HL-60 (cell line): ENCODE measurements at regions not wholly inside any gene's neighbourhood (a gene's known extent, or its start where the extent isn't known, plus 50 kb on each side); places are given as distances from the start of the nearest gene placed in this dataset.

Source experiments
- GABPA ChIP-seq: IDR thresholded peaks from 2 replicates; pipeline ENCODE4 v1.6.1; 2012; ENCODE audit warnings: low read depth
- POLR2AphosphoS5 ChIP-seq: IDR thresholded peaks from 2 replicates; pipeline ENCODE4 v1.6.1; 2012; ENCODE audit warnings: low read depth
- SPI1 ChIP-seq: IDR thresholded peaks from 2 replicates; pipeline ENCODE4 v1.6.1; 2012; ENCODE audit warnings: low read depth, mild to moderate bottlenecking, borderline replicate concordance
- TF ChIP-seq, protein P1 (sequence below): IDR thresholded peaks from one replicate; pipeline ENCODE4 v1.5.1; 2011; ENCODE audit warnings: low read length, control low read depth, inconsistent platforms; ENCODE audit not compliant: insufficient read depth
- TF ChIP-seq, protein P2 (sequence below): IDR thresholded peaks from 2 replicates; pipeline ENCODE4 v1.6.1; 2012; ENCODE audit warnings: low read depth; ENCODE audit not compliant: insufficient replicate concordance

DNA sequence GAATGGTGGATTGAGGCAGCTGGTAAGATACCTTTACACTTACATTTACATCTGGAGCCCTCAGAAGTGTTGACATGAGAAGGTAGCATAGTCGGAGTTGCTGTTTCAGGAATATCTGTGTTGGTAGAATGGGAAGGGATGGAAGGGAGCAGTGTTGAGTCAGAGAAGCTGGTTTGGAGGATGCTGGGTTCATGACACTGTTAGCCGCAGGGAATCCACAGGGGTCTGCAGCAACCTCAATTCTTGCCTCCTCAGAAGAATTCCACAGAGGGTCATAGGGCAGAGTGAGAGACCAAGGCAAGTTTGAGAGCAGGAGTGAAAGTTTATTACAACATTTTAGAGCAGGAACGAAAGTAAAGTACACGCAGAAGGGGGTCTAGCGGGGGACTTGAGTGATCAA lies 536.8 kb downstream of the QKI start:
- TF ChIP-seq, protein P1, sequence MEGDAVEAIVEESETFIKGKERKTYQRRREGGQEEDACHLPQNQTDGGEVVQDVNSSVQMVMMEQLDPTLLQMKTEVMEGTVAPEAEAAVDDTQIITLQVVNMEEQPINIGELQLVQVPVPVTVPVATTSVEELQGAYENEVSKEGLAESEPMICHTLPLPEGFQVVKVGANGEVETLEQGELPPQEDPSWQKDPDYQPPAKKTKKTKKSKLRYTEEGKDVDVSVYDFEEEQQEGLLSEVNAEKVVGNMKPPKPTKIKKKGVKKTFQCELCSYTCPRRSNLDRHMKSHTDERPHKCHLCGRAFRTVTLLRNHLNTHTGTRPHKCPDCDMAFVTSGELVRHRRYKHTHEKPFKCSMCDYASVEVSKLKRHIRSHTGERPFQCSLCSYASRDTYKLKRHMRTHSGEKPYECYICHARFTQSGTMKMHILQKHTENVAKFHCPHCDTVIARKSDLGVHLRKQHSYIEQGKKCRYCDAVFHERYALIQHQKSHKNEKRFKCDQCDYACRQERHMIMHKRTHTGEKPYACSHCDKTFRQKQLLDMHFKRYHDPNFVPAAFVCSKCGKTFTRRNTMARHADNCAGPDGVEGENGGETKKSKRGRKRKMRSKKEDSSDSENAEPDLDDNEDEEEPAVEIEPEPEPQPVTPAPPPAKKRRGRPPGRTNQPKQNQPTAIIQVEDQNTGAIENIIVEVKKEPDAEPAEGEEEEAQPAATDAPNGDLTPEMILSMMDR: no peak
- TF ChIP-seq, protein P2, sequence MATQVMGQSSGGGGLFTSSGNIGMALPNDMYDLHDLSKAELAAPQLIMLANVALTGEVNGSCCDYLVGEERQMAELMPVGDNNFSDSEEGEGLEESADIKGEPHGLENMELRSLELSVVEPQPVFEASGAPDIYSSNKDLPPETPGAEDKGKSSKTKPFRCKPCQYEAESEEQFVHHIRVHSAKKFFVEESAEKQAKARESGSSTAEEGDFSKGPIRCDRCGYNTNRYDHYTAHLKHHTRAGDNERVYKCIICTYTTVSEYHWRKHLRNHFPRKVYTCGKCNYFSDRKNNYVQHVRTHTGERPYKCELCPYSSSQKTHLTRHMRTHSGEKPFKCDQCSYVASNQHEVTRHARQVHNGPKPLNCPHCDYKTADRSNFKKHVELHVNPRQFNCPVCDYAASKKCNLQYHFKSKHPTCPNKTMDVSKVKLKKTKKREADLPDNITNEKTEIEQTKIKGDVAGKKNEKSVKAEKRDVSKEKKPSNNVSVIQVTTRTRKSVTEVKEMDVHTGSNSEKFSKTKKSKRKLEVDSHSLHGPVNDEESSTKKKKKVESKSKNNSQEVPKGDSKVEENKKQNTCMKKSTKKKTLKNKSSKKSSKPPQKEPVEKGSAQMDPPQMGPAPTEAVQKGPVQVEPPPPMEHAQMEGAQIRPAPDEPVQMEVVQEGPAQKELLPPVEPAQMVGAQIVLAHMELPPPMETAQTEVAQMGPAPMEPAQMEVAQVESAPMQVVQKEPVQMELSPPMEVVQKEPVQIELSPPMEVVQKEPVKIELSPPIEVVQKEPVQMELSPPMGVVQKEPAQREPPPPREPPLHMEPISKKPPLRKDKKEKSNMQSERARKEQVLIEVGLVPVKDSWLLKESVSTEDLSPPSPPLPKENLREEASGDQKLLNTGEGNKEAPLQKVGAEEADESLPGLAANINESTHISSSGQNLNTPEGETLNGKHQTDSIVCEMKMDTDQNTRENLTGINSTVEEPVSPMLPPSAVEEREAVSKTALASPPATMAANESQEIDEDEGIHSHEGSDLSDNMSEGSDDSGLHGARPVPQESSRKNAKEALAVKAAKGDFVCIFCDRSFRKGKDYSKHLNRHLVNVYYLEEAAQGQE: no peak
- no peak for TF ChIP-seq POLR2AphosphoS5
- no peak for TF ChIP-seq GABPA
- TF ChIP-seq SPI1: no peak
